Vagina (tissue), 2 donors: ENCODE measurements at regions not wholly inside any gene's neighbourhood (a gene's known extent, or its start where the extent isn't known, plus 50 kb on each side); places are given as distances from the start of the nearest gene placed in this dataset.

ENCODE experiments used
- DNase-seq, 2 donors: peaks; one replicate each; pipeline ENCODE4 v3.0.0-alpha.2; 2017; ENCODE audit errors: extremely low spot score in 2 of 2
- H3K27ac ChIP-seq: fragments of 200-600 bp; sonication (generic); one replicate; pipeline ENCODE4 v1.5.1; 2019
- H3K27me3 ChIP-seq: fragments of 200-600 bp; sonication (generic); one replicate; pipeline ENCODE4 v1.5.1; 2019
- H3K36me3 ChIP-seq, 2 donors: fragments of 200-600 bp; sonication (generic); one replicate each; pipeline ENCODE4 v1.5.1; 2017 to 2019
- H3K4me1 ChIP-seq: fragments of 200-600 bp; sonication (generic); one replicate; pipeline ENCODE4 v1.5.1; 2019
- H3K4me3 ChIP-seq, 2 donors: fragments of 200-600 bp; sonication (generic); 1 replicate in 1 of 2; 2 replicates in 1 of 2; pipeline ENCODE4 v1.5.1; 2016 to 2019
- H3K9me3 ChIP-seq: fragments of 200-600 bp; sonication (generic); one replicate; pipeline ENCODE4 v1.5.1; 2019
- POLR2A ChIP-seq, 2 donors: fragments of 450-650 bp; IDR thresholded peaks; one replicate each; pipeline ENCODE4 v1.6.1; 2017; ENCODE audit warnings: antibody characterized with exemption in 2 of 2, mild to moderate bottlenecking in 2 of 2, moderate library complexity in 2 of 2
- POLR2AphosphoS5 ChIP-seq, 2 donors: sonication (generic); formaldehyde crosslinking; IDR thresholded peaks; one replicate each; pipeline ENCODE4 v1.9.0; 2017; ENCODE audit warnings: antibody characterized with exemption in 2 of 2, mild to moderate bottlenecking in 2 of 2, low read depth in 1 of 2; ENCODE audit not compliant: insufficient read depth in 1 of 2
- intact Hi-C: fragments of 100-400 bp; cut with DNase I; formaldehyde crosslinking; loops from one replicate; pipeline ENCODE4 v1.15.1; 2023
- TF ChIP-seq, protein P1 (sequence below), 3 experiments: fragments of 450-650 bp in 2 of 3; fragments of 200-600 bp in 1 of 3; sonication (generic) in 1 of 3; IDR thresholded peaks; one replicate each; pipeline ENCODE4 v1.5.1; 2017 to 2019; ENCODE audit warnings: antibody characterized with exemption in 3 of 3, mild to moderate bottlenecking in 2 of 3, moderate library complexity in 2 of 3

DNA sequence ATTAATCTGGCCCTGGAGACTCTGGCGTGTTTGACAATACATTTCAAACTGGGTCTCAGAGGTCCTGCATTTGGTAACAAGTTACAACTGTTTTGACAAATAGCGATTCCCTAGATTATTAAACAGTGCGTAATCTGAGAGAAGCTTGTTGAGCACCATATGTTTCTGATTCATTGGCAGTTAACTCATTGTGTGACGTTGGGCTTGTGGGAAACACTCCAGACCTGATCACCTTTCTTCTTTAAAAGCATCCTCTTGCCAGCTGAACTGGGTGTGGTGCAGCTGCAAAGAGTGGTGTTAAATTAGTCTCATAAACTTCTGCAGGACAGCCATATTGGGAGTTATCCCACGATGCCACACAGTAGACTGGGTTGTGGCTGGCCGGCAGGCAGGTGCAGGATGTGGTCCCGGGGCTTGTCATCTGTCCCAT lies 82.7 kb downstream of the CDC7 start:
- Histone ChIP-seq H3K27ac (peak overlapping the region; percentile 92), H3K36me3 (no peaks in the 10 kb centered on the region), H3K4me1 (peaks cover 33% of the 10 kb centered on the region), H3K27me3 (no peaks in the 10 kb centered on the region), H3K4me3 (no peak overlapping the region), H3K9me3 (no peaks in the 10 kb centered on the region)
- no peak for DNase-seq
- TF ChIP-seq POLR2A (IDR thresholded peaks at IDR 0.05) = no peak
- TF ChIP-seq POLR2AphosphoS5 (IDR thresholded peaks at IDR 0.05; ENCODE audit: insufficient read depth in 1 of 2, low read depth in 1 of 2) = no peak
- TF ChIP-seq, protein P1, sequence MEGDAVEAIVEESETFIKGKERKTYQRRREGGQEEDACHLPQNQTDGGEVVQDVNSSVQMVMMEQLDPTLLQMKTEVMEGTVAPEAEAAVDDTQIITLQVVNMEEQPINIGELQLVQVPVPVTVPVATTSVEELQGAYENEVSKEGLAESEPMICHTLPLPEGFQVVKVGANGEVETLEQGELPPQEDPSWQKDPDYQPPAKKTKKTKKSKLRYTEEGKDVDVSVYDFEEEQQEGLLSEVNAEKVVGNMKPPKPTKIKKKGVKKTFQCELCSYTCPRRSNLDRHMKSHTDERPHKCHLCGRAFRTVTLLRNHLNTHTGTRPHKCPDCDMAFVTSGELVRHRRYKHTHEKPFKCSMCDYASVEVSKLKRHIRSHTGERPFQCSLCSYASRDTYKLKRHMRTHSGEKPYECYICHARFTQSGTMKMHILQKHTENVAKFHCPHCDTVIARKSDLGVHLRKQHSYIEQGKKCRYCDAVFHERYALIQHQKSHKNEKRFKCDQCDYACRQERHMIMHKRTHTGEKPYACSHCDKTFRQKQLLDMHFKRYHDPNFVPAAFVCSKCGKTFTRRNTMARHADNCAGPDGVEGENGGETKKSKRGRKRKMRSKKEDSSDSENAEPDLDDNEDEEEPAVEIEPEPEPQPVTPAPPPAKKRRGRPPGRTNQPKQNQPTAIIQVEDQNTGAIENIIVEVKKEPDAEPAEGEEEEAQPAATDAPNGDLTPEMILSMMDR (IDR thresholded peaks at IDR 0.05) = no peak
- intact Hi-C loops = no loop called here

DNA sequence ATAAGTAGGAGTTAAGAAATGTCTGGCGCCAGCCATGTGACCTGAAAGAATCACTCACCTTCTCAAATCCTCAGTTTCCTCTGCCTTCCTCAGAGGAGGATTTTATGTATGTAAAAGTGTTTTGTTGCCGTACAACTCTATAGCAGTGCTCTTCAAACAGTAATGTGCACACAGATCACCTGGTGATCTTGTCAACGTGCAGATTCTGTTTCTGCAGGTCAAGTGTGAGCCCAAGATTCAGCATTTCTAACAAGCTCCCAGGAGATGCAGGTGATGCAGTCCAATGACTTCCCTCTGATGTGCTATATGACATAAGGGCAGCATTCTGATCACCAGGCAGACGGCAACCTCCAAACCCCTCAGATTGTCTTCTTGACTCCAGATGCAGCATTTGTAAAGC lies 83.7 kb downstream of the CDC7 start:
- peak overlapping the region; percentile 92 for H3K27ac ChIP-seq
- no peaks in the 10 kb centered on the region for H3K27me3 ChIP-seq

DNA sequence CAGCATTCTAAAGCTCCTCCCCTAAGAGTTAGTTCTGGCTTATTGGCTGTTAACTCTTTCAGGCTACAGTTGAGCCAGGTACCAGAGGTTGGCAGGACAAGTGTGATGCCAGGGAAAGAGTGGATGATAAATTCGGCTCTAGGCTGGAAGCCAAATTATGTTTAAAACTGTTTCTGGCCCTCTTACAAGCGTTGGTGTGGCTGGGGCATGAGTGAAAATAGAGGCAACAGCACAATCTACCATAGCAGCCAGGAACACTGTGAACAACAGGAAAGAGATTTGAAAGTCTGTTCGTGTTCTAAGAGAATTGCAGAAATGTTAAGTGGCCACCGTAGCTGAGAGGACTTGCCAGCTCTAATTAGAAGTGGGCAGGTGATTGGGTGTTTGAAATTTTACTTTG lies 84.2 kb downstream of the CDC7 start:
- no peak for TF ChIP-seq POLR2A (IDR thresholded peaks at IDR 0.05)
- TF ChIP-seq, protein P1 (IDR thresholded peaks at IDR 0.05) = no peak
- TF ChIP-seq POLR2AphosphoS5 (IDR thresholded peaks at IDR 0.05; ENCODE audit: insufficient read depth in 1 of 2, low read depth in 1 of 2) = no peak
- no peaks in the 10 kb centered on the region for H3K36me3 ChIP-seq
- no peaks in the 10 kb centered on the region for H3K9me3 ChIP-seq
- no peak for DNase-seq
- H3K4me3 ChIP-seq = no peak overlapping the region
- peaks cover 21% of the 10 kb centered on the region for H3K4me1 ChIP-seq
- intact Hi-C loops = no loop called here
- peak overlapping the region; percentile 92 for H3K27ac ChIP-seq
- no peaks in the 10 kb centered on the region for H3K27me3 ChIP-seq

More for the DNA sequence above, 83.7 kb downstream of the CDC7 start:
- Histone ChIP-seq H3K4me1 (peaks cover 26% of the 10 kb centered on the region), H3K4me3 (no peak overlapping the region), H3K36me3 (no peaks in the 10 kb centered on the region), H3K9me3 (no peaks in the 10 kb centered on the region)
- no peak for DNase-seq
- intact Hi-C loops = no loop called here
- TF ChIP-seq POLR2A (IDR thresholded peaks at IDR 0.05) (no peak), POLR2AphosphoS5 (IDR thresholded peaks at IDR 0.05; ENCODE audit: insufficient read depth in 1 of 2, low read depth in 1 of 2) (no peak)
- TF ChIP-seq, protein P1 (IDR thresholded peaks at IDR 0.05) = no peak

DNA sequence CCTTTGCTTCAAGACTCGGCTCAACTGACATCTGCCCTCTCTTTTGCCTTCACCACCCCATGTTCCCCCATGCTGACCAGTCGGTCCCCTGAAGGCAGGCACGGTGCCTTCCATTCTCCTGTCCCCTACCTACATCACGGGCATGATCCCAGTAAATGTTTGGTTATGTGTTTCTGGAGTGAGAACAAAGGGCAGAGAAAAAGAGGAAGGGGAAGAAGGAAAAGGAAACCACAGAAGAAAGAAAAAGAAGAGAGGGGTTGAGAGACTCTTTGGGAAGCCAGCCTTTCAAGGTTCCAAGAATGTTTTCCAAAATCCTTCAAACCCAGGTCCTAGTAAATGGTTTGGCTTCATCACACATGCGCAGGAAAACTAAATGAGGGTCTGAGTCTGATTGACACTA lies 84.9 kb downstream of the CDC7 start:
- TF ChIP-seq POLR2A (IDR thresholded peaks at IDR 0.05) (no peak), POLR2AphosphoS5 (IDR thresholded peaks at IDR 0.05; ENCODE audit: insufficient read depth in 1 of 2, low read depth in 1 of 2) (no peak)
- TF ChIP-seq, protein P1 (IDR thresholded peaks at IDR 0.05) = no peak
- DNase-seq = no peak
- intact Hi-C loops = no loop called here
- H3K27me3 ChIP-seq = no peaks in the 10 kb centered on the region
- H3K36me3 ChIP-seq = no peaks in the 10 kb centered on the region
- no peak overlapping the region for H3K4me3 ChIP-seq
- peaks cover 16% of the 10 kb centered on the region for H3K4me1 ChIP-seq
- no peaks in the 10 kb centered on the region for H3K9me3 ChIP-seq
- H3K27ac ChIP-seq = peak overlapping the region; percentile 92

DNA sequence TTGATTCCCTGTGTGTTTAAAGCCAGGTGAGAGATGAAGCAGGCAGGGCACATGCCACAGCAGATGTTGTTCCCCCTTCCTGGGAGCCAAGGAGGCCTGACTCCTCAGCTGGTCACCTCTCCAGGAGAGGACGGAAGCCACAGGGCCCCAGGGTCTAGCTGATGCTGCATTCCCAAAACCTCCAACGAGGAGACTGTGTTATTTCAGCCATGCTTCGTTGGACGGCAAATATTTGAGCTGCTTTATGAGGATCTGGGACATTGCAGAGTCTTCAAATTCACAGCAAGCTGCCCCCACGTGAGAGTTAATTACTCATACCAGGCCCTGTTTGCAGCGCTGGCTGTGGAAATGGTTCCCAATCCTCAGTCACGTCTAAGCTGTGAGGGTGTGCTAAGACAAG lies 85.3 kb downstream of the CDC7 start:
- Histone ChIP-seq H3K27ac (peak overlapping the region; percentile 92), H3K4me1 (peaks cover 16% of the 10 kb centered on the region), H3K36me3 (no peaks in the 10 kb centered on the region), H3K27me3 (no peaks in the 10 kb centered on the region), H3K9me3 (no peaks in the 10 kb centered on the region), H3K4me3 (no peak overlapping the region)
- TF ChIP-seq POLR2A (IDR thresholded peaks at IDR 0.05) (no peak), POLR2AphosphoS5 (IDR thresholded peaks at IDR 0.05; ENCODE audit: insufficient read depth in 1 of 2, low read depth in 1 of 2) (no peak)
- DNase-seq = no peak
- intact Hi-C loops = no loop called here
